Glomerular visceral epithelial cell (primary cell): ENCODE measurements at regions not wholly inside any gene's neighbourhood (a gene's known extent, or its start where the extent isn't known, plus 50 kb on each side); places are given as distances from the start of the nearest gene placed in this dataset.
"Not testable (repeated sequence)": the region's sequence is repeated elsewhere in the genome, so short reads cannot be mapped to it uniquely, and the experiment has no call there.

ENCODE experiments used
- DNase-seq: peaks from one replicate; pipeline ENCODE4 v3.0.0-alpha.2; 2016; ENCODE audit errors: extremely low spot score

DNA sequence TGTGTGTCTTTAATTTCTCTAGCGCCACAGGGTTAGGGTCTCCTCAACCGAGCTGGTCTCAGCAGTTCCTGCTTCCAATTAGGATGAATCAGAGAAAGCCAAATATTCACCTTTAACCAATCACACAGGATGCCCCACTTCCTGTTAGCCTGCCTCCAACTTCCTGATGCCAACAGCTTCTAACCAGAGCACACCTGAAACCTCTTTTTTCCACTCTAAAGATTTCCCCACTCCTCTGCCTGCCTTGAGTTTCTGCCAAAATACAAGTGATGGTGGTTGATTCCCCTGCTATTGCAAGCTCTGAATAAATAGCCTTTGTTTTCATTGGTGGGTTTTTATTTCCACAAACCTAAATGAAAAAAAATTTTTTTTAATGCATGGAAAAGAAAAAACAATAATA is 144.7 kb upstream of the UST start:
- DNase-seq, result no peak

DNA sequence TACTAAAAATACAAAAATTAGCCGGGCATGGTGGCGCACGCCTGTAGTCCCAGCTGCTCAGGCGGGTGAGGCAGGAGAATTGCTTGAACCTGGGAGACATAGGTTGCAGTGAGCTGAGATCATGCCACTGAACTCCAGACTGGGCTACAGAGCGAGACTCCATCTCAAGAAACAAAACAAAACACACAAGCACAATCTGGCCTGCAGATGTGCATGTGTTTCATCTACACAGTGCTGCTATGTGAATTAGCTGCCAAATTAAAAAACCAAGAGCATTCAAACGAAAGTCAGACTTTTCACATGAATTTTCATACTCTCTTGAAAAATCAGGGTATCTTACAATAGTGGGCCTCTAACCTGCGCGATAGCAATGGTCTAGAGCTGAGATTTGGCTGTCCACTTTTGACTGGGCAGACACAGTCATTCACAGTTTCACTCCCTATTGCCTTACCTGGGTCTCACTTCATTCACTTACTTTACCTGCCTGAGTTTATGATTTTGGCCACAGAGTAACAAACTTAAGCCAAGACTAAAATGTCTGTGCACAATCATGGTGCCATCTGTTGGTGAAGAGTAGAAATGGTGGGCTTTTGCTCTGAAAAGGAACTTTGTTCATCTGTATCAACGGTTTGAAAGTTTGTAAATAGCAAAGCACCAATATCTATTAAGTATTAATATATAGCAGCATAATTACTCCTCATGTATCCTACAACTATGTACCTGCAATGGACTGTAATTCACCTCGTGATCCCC is 138.5 kb upstream of the UST start:
- DNase-seq, result peak; percentile 11

DNA sequence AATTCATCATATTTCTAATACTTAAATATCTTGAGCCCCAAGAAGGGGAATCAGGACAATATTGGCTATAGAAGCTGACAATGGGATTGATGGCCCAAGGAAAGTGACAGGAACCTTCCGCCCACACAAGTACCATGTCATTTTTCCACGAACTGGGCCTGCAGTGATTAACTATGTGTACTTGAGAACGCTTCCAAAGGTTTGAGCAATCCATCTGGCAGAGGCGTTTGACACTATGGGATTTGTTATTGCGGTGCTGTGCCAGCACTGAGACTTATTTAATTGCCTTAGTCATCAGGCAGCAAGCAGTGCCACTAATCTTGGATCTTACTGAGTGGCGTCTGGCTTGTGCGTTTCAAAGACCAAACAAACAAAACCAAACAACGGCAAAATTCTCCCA is 135.6 kb upstream of the UST start:
- DNase-seq, result no peak

DNA sequence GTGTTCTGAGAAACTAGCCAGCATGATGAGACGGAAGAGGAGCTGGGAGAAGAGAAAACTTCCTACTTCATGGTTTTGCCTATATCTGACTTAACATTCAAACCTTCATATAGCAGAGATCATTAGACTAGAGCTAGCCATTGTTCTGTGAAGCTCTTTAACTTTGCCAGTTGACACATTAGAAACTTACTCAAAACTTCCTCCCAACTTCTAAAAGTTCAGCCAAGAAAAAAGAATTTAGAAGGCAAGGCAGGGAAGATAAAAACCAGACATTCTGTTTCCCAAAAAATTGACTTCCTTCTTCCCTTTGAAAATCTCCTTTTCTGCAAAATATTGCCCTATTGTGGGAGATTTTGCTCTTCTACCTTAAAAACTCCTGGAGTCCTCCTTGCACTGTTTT is 134.8 kb upstream of the UST start:
- no peak for DNase-seq

DNA sequence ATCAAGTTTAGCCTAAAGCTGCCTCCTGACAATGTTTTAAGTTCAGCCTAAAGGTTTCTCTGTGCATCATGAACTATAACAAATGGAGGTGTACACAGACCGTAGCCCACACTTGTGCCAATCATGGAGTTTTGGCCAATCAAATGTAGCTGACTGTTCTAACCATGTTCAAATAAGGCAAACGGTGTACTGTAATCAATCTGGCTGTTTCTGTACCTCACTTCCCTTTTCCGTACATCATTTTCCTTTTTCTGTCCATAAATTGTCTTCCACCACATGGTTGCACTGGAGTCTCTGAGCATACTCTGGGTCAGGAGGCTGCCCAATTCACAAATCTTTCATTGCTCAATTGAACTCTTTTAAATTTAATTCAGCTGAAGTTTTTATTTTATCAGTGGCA is 132.2 kb upstream of the UST start:
- no peak for DNase-seq

DNA sequence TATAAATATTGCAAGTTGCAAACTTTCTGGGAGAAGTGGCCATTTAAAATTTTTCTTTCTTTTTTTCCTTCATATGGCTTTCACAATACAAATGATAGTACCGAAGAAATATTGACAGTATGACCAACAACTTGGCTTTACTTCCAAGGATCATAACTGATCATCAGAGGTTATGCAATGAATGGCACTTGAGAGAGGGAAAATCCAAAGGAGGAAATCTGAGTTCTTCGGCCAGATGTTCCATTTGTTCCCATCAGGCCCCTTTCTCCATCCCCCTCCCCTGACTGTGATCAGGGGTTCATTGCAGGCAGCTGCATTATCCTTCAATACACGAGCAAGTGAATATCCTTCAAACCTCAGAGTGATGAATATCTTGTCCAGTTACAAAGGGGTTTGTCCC is 130.0 kb upstream of the UST start:
- DNase-seq, result no peak

DNA sequence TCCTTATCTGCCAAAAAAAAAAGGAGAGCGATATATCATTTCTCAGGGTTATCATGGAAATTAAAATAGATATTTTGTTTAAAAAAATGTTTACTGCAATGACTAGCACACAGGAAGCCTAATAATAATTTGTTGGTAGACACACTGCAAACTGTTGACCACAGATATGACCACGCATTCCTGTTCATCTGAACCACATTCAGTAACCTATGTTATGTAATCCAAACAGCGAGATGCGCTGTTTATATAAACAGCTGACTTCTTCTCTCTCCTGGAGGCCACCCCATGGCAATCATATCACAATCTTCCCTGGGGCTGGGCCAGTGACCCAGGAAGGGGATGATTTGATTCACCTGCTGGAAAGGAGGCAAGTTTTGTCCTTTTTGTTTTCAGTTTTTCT is 129.3 kb upstream of the UST start:
- DNase-seq, result no peak

DNA sequence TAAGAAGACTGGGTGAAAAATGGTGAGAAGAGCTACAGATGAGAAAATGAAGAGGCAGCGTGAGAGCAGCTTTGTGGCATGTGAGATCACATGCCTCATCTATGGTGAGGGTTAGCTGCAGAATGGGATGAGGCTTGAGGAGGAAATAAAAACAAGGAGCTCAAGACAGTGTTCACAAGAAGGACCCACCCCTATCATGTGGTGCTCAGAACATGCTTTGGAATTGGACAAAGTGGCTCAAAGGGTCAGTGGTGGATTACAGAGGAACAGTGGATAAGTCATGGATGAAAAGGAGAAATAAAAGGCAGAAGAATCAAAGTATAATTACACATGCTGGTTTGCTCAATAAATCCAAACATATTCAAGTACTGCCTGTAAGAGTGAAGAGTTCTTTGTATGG is 126.9 kb upstream of the UST start:
- no peak for DNase-seq

DNA sequence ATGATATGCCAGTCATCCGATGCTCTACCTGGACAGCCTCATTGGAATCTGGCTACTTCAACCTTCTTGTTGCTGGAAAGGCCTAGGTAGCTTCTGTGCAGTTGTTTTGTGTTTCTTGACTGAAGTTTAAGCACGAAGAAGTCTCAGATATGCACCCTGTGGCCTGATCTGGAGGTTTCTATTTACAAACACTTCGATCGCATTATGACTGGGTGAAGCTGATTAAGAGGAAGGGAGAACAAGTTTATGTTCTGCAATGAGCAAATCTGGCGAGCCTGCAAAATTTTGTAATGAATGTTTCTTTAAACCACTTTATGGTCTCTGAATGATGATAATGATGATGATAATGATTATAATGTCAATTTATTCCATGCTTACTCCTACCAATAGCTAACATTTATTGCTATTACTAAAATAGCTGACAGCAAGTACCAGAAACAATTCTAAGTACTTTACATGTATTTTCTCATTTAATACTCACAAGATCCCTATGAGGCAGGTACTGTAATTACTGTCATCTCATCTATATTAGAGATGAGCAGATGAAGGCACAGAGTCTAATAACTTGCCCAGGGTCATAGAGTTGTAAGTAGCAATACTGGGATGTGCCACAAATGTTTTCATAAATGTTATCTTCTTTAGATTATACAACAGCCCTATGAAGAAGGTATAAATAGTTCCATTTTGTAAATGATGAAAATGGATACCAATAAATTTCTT is 126.1 kb upstream of the UST start:
- no peak for DNase-seq

DNA sequence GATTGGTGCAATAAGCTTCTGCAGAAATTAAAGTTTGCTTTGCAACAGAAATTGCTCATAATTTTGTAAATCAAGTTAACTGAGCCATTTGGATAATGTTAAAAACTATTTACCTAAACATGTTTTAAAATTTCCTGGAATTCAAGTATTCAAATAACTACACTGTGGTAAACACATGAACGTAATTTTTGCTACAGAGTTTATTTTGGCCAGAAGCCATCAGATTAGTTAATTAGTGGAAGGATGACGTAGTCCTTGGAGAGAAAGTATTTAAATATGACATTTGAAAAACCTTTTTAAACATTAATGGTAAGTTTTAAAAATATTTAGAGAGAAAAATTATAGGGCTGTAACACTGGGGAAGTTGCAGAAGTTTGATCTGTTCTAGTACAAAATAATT is 121.2 kb upstream of the UST start:
- DNase-seq, result no peak

DNA sequence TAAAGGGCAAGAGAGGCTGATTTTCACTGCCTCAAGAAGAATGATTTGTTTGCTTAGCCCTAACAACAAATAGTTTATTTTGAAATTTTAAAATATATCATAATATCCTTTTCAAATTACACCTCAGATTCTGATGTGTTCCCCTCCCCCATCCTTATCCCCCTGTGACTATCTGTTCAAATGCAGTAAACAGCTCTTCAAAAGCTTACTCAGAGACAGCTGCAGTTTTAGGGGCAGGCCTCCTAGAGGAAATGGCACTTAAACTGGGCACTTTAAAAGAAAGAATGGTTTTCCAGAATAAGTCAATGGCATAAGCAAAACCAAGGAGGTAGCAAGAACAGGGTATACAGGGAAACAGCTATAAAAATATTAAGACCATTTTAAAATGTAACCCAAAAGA is 118.6 kb upstream of the UST start:
- DNase-seq, result no peak

DNA sequence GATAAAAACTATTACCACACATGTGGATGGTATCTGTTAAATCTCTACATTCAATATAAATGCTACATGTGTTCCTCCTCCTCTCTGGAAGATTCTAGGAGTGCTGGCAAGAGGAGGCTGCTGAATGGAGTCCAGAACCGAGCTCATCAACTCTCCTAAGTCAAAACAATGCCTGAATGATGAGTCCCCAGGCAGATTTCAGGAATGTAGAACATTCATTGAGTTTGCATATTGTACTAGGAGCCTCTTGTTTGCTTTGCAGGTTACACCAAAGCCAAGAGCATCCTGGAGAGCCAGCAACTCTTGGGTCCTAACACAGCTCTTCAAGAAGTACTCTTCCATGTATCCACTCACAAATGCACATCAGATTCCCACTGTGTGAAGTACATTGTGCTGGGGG is 117.6 kb upstream of the UST start:
- no peak for DNase-seq

DNA sequence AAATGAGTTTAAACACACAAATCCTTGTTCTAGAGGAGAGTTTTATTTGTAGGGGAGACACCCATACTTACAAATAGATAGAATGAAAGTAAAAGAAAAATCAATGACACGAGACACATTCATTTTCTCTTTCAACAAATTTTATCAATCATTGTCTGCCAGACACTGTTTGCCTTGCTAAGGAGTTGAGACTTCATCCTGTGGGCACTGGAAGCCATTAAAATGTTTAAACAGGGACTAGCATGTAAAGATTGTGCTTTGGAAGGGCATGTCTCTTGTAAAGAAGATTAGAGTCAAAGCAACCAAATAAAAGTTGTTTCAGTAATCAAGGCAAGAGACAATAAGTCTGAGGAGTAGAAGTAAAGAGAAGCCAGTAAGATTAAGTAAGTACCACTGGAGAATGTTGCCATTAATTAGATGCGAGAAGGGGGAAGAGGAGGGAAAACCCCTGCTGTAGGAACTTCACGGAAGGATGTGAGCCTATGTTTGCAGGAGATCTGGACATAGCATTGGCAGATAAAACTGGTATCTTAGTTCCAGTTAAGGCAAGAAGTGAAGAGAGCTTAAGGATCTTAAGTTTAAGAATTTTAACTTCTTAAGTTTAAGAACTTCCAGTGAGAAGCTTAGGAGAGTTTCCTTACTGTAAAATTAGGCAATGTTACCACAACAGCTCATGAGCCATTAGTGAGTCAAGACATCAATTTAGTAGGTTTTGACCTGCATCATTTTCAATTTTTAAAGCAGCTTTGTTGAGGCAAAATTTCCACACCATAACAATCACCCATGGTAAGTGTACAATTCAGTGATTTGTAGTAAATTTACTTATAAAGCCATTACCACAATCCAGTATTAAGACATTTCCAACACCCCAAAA is 117.0 kb upstream of the UST start:
- DNase-seq, result no peak

DNA sequence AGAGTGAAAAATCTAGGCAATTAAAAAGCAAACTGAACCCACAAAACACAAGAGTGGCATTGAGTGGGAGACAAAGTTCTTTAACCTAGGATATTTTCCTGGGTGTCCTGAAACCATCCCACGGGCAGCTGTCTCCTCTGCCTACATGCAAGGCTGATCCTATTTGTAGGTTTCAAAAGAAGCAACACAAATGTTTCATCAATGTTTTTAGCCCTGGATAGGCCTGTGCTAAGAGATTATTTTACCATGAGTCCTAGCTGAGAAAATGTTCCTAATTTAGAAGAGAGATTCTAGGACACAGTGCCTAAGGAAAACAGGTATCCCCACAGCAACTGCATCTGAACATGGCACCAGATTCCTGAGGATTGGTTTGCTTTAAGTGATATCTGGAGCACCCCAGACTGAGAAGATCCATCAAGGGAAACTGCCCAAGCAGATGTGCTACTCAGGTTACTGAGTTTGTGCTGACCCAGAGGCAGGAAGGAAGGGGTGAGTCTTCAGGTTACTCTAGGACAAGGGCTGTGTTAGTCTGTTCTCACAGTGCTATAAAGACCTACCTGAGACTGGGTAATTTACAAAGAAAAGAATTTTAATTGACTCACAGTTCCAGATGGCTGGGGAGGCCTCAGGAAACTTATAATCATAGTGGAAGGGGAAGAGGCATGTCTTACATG is 111.6 kb upstream of the UST start:
- no peak for DNase-seq

DNA sequence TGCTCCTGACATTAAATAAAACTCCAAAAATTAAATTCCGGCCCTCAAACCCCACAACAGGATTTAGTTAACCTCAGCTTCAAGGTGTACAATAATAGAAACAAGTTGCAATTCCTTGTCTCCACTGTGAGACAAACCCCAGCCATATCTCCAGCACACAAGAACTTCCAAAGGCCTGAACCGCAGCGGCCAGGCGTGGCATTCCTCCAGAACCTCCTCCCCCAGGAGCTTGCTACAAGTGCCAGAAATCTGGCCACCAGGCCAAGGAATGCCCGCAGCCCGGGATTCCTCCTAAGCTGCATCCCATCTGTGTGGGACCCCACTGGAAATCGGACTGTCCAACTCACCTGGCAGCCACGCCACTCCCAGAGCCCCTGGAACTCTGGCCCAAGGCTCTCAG is 105.0 kb upstream of the UST start:
- not testable (repeated sequence) for DNase-seq

DNA sequence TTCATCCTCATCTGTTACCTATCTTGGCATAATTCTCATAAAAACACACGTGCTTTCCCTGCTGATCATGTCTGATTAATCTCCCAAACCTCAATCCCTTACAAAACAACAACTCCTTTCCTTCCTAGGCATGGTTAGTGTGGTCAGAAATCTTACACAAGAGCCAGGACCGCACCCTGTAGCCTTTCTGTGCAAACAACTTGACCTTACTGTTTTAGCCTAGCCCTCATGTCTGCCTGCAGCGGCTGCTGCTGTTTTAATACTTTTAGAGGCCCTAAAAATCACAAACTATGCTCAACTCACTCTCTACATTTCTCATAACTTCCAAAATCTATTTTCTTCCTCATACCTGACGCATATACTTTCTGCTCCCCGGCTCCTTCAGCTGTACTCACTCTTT is 103.6 kb upstream of the UST start:
- not testable (repeated sequence) for DNase-seq

DNA sequence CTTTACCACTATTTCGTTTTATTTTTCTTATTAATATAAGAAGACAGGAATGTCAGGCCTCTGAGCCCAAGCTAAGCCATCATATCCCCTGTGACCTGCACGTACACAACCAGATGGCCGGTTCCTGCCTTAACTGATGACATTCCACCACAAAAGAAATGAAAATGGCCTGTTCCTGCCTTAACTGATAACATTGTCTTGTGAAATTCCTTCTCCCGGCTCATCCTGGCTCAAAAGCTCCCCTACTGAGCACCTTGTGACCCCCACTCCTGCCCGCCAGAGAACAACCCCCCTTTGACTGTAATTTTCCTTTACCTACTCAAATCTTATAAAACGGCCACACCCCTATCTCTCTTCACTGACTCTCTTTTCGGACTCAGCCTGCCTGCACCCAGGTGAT is 101.8 kb upstream of the UST start:
- not testable (repeated sequence) for DNase-seq

DNA sequence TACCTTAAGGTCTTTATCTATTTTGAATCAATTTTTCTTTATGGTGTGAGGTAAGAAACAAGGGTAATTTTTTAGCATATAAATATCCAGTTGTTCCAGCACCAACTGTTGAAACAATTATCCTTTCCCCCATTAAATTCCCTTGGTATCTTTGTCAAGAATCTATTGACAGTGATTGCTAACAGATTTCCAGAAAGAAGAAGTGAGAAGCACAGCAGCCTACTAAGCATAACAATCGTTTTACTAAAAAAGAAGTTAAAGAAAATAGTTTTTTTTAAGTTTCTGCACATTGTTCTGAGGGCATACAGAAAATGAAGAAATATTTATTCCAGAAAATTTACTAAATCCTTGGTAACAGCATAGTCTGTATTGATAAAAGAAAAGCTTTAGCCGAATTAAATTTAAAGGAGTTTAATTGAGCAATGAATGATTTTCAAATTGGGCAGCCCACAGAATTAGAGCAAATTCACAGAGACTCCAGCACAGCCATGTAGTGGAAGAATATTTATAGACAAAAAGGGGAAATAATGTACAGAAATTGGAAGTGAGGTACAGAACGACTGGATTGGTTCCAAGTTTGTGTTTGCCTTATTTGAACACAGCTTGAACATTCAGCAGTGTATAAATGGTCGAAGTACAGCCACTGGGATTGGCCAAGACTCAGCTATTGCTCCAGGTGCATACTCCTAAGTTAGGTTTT is 97.9 kb upstream of the UST start:
- no peak for DNase-seq

DNA sequence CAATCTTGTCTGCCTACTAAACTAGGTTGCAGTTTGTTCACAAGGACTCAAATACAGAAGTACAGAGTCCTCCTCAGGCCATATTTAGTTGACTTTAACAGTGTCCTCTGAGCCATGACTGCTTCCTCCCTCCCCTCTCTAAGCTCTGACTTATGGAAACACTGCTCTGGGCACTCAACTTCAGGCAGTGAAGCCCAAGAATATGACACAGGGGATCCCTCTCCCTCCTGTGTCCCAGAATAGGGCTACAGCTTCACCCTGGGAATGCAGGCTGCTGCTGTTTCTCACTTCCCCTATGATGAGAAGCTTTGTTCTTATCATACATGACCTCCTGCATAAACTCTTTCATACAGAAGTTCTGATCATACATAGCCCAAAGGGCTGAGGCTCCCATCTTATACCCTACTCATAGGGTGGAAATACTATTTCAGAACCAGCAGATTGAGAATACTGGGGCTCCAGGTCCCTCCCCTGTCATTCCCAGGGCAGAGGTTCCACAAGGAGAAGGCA is 97.3 kb upstream of the UST start:
- DNase-seq, result no peak

DNA sequence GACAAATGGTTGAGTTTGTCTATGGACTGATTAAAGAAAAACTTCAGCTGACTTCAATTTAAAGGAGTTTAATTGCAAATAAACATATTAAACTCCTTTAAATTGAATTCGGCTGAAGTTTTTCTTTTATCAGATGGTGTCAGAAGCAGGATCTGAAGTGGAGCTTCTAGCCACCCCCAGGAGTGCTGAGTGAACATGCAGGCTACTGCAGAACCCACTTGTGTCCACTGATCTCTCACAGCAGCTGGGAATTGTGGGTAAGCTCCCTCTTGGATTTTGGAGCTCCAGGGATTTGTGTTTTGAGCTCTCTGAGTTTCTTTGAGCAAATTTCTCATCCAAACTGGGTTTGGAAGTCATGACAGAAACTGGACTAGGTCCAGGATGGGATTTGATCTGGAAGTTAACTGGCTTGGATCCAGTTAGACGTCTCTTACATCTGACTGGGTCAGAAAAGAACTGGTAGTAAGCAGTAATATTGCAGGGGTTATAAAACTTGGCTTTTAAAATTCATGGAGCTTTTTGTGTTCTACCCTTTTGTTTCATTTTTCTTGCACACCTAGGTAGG is 95.8 kb upstream of the UST start:
- DNase-seq, result no peak

DNA sequence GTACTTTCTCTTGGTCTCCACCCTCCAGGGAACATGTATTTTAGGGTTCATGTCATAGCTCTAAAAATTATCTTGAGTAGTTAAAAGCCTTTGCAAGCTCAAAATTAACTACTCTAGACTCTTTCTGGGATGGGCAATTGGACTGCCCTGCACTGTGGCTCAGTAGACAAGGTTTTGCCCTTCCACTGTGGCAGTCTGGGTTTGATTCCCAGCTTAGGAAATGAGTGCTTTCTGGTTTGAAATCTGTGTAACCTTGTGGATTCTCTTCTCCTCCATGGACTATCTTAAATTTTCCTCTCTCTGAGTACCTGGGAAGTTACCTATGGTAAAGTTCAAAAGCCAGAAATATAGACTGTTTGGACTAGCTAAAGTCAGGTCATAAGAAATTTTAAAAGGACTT is 94.6 kb upstream of the UST start:
- no peak for DNase-seq
